ENCODE measurements at regions not wholly inside any gene's neighbourhood (a gene's known extent, or its start where the extent isn't known, plus 50 kb on each side); places are given as distances from the start of the nearest gene placed in this dataset.

DNA sequence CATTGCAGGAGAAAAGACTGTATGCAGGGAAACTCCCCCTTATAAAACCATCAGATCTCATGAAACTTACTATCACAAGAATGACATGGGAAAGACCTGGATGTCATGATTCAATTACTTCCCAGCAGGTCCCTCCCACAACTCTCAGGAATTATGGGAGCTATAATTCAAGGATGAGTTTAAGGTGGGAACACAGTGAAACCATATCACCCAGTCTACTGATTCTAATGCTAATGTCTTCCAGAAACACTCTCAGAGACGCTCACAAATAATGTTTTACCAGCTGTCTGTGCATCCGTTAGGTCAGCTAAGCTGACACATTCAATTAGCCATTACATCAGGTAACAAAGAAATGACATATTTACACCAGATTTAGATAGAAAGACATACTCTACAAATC is 637.9 kb downstream of the NLGN4Y start:
- DNase-seq = no peak

DNA sequence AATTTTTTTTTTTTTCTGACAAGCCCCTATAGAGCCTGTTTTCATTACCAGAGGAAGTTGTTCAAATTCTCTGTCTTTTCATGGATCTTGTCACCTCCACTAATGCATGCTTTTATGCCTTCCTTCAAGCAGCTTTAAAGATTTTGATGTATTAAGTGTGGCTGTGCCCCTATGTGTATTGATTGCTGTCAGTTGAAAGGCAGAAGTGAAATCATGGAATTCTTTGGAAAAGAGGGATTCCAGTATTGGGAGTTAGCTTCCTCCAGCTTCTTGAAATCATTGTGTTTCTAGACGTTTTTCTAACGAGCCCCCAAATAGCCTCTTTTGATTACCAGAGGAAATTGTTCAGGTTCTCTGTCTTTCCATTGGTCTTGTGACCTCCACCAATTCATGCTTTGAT is 655.6 kb downstream of the NLGN4Y start:
- DNase-seq = no peak

DNA sequence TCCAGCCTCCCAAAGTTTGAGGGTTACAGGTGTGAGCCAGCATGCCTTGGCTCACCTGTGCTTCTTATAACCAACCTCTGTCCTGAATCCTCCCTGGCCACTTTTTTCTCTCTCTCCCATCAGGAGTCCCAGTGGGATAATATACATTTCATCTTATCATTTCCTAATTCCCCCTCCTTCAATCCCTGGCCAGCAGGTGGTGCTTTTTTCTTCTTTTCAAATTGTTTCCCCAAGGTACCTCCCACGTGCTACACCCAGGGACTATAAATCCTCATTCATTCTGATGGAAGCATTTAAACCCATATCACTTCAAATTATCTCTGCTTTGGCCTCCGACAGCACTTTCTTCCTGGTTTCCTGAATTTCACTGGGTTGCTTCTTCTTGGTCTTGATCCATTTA is 704.7 kb downstream of the NLGN4Y start:
- no peak for DNase-seq

DNA sequence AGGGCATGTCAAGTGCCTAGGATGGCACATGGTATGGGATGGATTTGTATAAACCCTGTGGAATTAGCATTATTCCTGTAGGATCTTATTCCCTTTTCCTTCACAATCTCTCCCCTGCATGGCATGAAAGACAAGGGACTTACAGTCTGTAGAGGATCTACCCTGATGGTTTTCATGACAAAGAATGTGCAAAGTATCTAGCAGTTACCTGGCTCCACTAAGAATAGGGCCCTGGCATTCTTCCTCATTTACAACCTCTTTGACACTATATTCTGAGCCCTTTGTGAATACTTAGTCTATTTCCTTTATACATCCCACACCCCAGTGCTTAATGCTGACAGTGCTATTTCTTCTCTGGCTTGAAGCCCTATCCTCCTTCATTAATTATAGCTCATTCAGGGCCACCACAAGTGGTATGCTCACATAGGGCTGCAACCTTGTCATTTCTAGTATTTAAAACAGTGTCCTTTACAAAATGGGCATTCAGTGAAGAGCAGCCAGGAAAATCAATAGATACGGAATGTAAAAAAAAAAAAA is 715.3 kb downstream of the NLGN4Y start:
- no peak for DNase-seq

DNA sequence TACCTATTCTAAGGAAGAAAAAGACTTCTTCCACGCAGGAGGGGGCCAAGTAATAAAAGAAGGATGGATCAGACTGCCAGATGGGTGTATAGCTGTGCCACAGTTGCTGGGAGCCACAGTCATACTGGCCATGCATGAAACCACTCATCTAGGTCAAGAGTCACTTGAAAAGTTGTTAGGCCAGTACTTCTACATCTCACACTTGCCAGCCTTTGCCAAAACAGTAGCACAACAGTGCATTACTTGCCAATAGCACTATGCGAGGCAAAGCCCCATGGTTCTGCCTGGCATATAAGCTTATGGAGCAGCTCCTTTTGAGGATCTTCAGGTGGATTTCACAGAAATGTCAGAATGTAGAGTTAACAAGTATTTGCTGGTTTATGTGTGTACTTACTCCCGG is 735.0 kb downstream of the NLGN4Y start:
- no peak for DNase-seq

DNA sequence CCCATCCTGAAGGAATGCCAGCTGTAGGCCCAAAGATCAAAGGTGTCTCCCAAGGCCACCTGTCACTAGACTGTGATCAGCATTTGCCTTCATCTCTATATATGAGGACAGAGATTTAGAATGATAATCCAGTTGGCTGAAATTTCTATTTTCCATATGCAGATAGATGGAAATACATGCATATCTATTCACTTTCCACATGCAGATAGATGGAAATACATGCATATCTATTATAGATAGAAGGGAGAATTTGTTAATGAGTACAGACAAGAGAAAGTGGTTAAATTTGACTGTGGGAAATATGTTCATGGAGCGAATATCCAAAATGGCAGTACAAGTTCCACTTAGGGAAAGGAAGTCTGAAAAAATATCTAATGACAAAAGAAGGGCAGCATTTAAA is 762.2 kb downstream of the NLGN4Y start:
- DNase-seq = no peak

DNA sequence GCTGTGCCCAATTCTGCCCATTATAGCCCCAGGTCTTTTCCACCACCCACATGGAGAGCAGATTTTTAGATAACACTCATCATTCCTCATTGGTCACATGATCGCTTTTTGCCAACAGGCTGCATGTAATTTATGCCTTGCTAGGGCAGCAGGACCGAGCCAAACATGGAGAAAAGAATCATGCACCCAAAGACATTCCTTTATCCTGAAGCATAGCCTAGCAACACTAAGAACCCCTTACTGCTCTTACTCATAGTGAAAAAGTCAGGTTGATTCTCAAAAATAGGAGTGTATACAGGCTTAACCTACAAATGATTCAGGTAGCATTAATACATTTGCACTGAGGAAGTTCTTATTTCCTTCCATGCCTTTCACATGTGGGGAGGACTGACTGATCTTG is 765.5 kb downstream of the NLGN4Y start:
- no peak for DNase-seq

DNA sequence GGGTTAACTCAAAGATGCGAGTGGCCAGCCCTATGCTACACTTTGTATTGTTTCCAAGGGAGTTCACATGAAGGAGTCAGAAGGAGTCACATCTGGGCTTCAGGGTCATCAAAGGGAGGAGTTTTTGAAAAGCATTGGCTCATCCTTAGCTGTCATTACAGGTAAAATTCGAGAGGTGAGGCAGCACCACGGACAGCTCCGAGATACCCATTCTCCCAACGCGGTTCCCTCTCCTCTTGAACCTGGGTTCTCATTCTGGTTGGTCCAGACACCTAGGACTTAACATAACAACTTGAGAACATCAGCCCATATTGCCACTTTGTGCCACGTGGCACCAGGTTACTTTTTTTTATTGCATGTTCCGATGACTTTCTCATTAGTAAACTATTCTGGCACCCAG is 768.6 kb downstream of the NLGN4Y start:
- no peak for DNase-seq

DNA sequence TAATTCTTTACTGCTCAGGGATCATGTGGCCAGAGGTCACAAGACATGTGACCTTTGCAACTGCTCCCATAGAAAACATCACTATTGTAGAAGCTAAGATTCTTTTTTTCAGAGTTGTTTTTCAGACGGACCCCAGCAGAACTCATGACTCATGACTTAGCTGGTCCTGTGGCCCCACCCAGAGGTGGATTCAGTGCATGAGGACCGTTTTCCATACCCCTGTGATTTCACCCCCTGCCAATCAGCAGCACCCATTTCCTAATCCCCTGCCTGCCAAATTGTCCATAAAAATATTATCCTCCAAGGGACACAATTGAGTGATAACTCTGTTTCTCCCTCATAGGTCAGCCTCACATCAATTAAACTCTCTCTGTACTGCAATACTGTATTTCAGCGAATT is 777.5 kb downstream of the NLGN4Y start:
- DNase-seq = no peak

DNA sequence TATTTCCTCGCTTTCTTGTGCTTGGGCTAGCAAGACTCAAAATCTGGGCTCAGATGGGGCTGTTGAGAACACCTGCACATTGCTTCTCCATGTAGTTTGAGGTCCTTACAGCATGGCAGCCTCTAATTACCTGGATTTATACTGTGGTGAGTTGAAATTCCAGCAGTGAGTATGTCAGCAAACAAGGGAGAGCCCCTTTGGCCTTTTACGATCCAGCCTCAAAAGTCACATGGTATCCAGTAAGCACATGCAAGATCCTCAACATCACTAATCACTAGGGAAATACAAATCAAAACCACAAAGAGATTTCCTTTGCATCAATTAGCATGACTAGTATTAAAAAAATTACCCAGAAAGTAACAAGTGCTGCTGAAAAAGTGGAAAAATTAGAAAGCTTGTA is 787.8 kb downstream of the NLGN4Y start:
- no peak for DNase-seq

DNA sequence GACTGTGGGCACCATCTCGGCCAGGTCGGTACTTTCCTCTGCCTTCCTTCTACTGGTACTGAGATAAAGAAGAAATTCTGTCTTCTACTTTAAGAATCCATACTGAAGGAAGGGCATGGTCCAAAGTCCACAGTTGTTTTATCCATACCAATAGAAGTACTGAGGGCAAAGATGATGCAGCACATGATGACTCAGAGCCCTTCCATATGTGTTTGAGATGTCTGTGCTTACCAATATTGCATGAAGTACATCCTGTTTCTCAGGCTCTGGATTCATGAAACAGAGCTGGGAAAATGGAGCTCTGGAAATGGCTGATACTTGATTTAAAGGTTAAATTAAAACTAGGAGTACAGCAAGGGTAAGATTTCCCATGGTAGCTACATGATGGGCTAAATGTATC is 799.9 kb downstream of the NLGN4Y start:
- DNase-seq = no peak

DNA sequence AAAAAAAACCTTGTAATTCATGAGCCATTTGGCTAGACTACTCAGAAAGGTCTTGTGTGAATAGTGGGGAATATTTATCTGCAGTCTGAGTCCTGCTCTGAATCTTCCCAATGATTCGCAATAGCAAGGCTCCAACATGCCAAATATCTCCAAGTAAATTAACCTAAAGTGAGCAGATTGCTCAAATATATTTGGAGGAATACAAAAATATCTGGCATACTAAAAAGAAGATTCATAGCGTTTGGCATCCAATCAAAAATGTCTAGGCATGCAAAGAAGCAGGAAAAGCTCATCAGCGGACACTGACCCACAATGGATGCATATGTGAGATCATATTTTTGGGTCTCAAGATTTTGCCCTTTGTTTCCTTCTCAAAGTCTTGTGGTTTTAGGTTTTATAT is 800.9 kb downstream of the NLGN4Y start:
- no peak for DNase-seq

DNA sequence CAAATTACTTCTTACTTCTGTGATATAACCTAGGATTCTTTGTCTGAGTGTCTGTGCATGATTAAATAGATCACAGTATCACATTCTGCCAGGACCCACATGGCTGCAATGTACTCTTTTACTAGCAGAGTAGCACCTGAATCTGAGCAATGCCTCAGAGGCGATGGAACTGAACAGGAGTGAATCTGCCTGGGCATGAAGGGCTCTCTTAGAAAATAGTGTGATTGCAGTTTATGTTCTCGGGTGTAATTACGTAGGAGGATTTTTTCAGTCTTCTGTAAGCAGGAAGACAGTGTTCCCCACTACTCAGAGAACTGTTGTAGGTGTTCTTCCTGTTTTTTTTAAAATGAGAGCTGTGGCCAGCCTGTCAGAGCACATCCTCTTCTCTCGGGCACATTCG is 802.3 kb downstream of the NLGN4Y start:
- DNase-seq = no peak

DNA sequence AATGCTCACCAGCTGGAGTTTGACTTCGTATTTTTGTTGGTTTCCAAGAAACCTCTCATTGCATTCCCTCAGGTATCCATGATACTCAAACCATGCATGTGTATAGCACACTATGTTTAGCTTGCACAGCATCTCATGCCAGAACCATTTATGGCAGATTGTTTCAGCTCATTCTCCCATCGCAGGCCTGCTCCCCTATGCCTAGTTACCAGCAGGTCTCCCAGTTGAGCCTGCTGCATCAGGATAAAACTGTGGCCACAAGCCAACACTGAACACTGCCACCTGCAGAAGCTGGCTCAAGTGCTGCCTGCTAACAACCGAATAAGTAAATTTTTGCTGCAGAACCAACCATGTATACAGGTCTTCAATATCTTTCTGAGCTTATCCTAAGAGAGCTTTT is 804.5 kb downstream of the NLGN4Y start:
- no peak for DNase-seq

DNA sequence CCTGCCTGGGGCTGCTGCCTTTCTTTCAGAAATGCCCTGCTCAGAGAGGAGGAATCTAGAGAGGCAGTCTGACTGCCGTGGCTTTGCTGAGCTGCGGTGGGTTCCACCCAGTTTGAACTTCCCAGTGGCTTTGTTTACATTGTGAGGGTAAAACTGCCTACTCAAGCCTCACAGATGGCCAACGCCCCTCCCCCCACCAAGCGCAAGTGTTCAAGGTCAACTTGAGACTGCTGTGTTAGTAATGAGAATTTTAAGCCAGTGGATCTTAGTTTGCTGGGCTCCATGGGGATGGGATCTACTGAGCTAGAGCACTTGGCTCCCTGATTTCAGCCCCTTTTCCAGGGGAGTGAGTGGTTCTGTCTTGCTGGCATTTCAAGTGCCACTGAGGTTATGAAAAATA is 819.2 kb downstream of the NLGN4Y start:
- no peak for DNase-seq

DNA sequence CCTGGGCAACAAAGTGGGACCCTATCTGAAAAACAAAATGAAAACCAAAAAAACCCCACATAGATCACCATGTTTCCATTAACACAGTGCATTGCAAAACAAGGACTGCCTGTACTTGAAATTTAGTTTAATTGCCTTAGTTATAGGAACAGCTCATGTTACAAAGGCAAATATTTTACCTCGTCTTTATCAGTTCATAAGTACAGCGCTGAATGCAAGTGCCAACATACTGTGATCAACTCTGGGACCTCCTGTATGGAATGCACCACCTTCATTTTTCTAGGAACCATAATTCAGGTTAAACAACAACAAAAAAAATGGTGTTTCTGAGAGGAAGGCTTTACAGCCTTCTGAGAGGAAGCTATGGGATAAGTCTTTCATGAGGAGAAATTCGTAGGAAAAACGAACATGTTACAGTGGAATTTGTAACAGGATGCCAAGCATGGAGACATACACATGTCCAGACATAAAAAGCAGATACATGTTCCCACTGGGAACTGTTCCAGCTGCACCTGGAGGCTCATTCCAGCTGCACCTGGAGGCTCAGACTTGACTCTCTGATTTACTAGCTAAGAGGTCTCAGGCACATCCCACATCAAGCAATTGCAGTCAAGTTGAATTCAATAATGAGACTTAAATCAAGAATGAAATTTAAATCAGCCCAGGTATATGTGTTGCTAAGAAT is 821.3 kb downstream of the NLGN4Y start:
- no peak for DNase-seq

DNA sequence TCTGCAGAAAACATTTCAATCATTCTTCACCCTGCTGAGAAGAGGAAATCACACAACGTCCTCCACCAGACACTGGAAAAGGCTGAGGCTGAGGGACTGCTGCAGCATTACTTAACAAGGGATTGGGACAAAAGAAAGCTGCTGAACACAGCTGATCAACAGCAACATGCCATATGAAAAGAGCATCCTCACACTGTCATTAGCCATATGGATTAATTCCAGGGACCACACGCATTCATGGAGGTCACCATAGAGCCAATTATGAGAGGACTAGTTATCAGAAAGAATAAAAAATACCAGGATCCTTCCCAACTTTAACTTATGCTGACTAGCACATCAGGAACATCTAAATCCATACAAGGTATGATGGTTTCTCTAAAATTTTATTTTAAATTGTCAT is 825.0 kb downstream of the NLGN4Y start:
- DNase-seq = no peak

DNA sequence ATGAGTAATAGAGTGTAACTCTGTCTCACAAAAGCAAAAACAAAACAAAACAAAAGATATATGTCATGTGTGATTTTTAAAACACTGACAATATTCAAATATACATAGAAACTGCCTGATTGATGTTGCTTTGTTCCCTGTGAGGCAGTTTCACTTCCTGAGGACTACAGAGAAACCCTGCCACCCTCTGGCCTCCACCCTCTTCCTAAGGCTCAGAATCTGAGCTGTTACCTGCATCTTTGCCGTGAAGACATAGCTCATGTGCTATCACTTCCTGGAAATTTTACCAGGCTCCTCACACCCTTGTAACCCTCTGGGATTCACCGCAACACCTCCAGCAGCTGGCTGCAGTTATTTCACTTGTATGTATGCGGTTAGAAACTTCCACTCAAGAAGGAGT is 831.0 kb downstream of the NLGN4Y start:
- no peak for DNase-seq

DNA sequence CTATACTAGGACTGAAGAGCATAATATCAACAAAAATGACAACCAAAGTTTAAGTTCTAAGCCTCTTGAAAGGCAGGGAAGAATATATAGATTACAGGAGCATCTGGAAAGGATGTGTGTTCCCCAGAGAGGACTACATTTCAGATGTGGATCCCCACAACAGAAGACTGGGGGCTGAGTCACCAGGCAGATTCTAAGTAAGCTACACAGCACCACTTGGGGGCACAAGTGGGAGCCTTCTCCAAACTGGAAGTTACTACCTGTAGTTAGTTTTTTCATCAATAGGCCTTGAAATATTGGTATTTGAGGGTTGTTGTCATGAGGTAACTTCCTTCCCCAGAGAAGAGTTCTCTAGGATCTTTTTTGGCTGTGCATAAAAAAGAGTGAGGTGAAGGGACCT is 836.1 kb downstream of the NLGN4Y start:
- DNase-seq = no peak

DNA sequence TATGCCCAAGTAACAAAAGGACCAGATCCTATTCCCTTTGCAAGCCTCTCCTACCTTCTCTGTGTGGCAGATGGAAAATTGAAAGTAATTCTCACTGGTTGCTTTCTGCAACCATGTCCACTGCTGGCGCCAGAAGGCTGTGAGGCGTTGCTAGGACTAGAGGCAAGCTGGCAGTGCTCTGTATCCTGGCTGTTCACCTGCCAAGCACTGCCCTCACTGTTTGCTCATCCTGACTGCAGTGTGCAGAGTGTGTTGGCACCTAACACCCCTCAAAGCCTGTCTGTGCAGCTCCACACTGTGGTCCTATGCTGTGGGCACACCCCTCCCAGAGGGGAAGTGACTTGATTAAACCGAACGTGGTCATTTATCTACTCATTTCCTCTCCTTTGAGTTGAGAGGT is 840.7 kb downstream of the NLGN4Y start:
- no peak for DNase-seq

DNA sequence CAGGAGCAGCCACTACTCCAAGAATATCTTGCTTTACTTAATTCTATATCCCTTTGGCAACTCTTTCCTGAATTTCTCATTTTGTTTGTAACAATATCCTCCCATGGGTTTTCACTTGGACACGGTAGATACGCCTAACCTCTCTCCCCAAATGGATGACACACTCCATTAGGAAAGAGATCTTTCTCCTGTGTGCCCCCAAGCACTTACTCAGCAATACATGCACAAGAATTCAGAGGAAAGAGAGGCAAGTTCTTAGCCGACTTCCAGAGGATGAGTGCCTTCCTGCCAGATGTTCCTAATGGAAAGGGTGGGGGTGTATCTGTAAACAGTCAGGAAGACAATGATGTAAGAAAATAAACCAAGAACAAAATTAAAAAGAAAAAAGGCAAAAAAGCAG is 844.5 kb downstream of the NLGN4Y start:
- no peak for DNase-seq

DNA sequence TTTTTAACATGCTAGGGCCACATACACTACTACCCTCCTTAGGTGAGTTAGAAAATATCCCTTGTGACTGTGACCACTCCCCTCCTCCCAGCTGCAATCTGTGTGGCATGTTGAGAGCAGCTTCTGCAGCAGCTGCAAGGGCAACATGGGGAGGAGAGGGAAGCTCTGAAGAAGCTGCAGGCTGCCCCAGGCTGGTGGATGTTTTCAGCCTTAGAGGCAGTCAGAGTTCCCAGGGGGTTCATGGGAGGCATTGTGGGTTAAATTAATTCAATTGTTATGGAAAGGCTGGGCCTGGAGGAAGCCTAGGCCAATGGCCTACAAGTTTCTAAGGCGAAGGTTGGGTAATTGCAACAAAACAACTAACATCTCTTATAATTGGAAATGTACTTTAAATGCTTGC is 860.8 kb downstream of the NLGN4Y start:
- DNase-seq = no peak

DNA sequence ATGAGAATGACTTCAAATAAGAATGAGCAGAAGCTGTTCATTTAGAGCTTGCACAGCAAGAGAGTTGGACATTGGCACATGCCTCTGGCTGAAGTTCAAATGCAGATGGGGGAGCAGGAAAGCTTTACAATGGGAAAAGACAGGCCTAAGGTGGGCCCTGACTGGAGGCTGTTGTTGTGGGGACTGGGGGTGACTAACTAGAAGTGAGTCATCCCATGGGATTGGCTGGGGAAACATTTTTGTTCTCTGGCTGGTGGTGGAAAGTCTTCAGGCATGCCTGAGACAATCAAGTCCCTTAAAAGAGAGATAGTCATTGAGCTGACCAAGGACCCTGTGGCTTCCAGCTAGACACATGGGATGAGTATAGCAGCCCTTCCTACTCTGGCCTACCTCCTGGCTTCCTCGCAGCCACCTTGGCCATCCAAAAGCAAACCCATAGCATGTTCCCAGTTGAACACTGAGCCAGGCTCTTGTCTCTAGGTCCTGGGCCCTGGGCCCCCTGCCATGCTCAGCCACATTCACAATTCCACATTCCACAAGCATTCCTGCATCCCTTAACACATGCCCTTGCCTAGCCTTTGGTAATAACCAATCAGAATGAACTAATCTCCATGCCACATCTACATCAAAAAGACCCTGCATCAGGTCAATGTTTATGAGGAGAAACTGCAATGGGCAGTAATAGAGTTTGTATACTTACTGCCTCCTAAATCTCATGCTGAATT is 873.4 kb downstream of the NLGN4Y start:
- DNase-seq = no peak

DNA sequence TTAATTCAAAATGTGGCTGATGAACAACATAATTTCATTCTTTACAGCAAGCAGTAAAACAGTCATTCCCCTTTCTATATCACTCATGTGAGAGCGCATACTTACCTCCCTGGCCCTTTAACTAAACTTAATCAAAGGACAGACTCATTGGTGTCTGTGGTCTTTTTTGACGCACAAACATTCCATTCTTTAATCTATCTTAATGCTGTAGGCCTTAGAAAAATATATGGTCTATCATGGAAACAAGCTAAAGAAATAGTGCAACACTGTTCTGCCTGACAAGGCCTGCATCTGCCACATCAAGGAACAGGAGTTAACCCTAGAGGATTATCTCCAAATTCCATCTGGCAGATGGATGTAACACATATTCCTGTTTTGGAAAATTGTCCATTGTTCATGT is 878.1 kb downstream of the NLGN4Y start:
- no peak for DNase-seq

DNA sequence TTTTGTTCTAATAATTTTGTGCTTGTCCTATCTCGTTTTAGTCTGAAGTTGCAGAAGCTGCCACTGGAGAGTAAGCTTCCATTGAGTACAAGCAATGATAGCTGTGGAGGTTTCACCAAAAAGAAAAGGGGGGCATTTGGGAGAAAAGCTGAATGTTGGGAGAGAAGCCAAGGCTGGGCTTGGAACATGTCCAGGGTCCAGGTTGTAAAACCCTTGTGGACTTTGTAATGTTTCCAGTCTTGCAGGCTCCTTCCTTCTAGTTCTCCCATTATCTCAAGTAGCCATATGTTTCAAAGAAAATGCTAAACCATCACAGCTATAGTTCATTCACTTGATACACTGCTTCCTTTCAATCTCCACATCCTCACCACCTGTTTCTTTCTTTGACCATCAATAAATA is 880.2 kb downstream of the NLGN4Y start:
- no peak for DNase-seq
